DND-41 (cell line): ENCODE measurements at regions not wholly inside any gene's neighbourhood (a gene's known extent, or its start where the extent isn't known, plus 50 kb on each side); places are given as distances from the start of the nearest gene placed in this dataset.
"Not testable (repeated sequence)": the region's sequence is repeated elsewhere in the genome, so short reads cannot be mapped to it uniquely, and the experiment has no call there.

ENCODE experiments used
- ATAC-seq: fragments of 200-7000 bp; cut with Tn5 transposase; 3 replicates; pipeline ENCODE4 v1.9.1; 2021; ENCODE audit warnings: low read depth; ENCODE audit not compliant: insufficient read depth
- DNase-seq: peaks from one replicate; pipeline ENCODE4 v3.0.0-alpha.2; 2020
- H2AFZ ChIP-seq: 2 replicates; pipeline ENCODE4 v1.6.0; 2012; ENCODE audit warnings: low read depth, low read length
- H3K27ac ChIP-seq: 2 replicates; pipeline ENCODE4 v1.5.1; 2012; ENCODE audit warnings: low read length, inconsistent platforms
- H3K27me3 ChIP-seq: fragments of 200-600 bp; sonication (generic); 2 replicates; pipeline ENCODE4 v1.6.0; 2012; ENCODE audit warnings: low read length, mild to moderate bottlenecking, inconsistent platforms; ENCODE audit not compliant: insufficient read depth, poor library complexity
- H3K36me3 ChIP-seq: 2 replicates; pipeline ENCODE4 v1.5.1; 2012; ENCODE audit warnings: low read length, inconsistent platforms; ENCODE audit not compliant: insufficient read depth
- H3K4me1 ChIP-seq: 2 replicates; pipeline ENCODE4 v1.5.1; 2012; ENCODE audit warnings: mild to moderate bottlenecking, low read length; ENCODE audit not compliant: insufficient read depth
- H3K4me2 ChIP-seq: 2 replicates; pipeline ENCODE4 v1.6.0; 2012; ENCODE audit warnings: mild to moderate bottlenecking, moderate library complexity, low read length, inconsistent platforms; ENCODE audit not compliant: insufficient read depth
- H3K4me3 ChIP-seq, 2 experiments: fragments of 200-600 bp in 1 of 2; shearing (Covaris generic) in 1 of 2; 2 replicates each; pipeline ENCODE4 v1.5.1; 2012 to 2016; ENCODE audit warnings: inconsistent platforms in 2 of 2, low read length in 2 of 2, mild to moderate bottlenecking in 2 of 2, low read depth in 1 of 2, moderate library complexity in 1 of 2
- H3K79me2 ChIP-seq: 2 replicates; pipeline ENCODE4 v1.6.0; 2012; ENCODE audit warnings: low read length, inconsistent platforms; ENCODE audit not compliant: insufficient read depth
- H3K9ac ChIP-seq: 2 replicates; pipeline ENCODE4 v1.6.0; 2012; ENCODE audit warnings: low read depth, mild to moderate bottlenecking, inconsistent platforms, low read length, moderate library complexity
- H3K9me3 ChIP-seq: 2 replicates; pipeline ENCODE4 v1.5.1; 2012; ENCODE audit warnings: low read length, moderate library complexity, mild to moderate bottlenecking, inconsistent platforms; ENCODE audit not compliant: insufficient read depth, severe bottlenecking
- H4K20me1 ChIP-seq: 2 replicates; pipeline ENCODE4 v1.6.0; 2012; ENCODE audit warnings: low read length; ENCODE audit not compliant: insufficient read depth
- CTCF ChIP-seq: IDR thresholded peaks from 2 replicates; pipeline ENCODE4 v1.5.1; 2012; ENCODE audit warnings: borderline replicate concordance, low read length, moderate library complexity, mild to moderate bottlenecking; ENCODE audit not compliant: poor library complexity, severe bottlenecking; ENCODE audit errors: extremely low read depth
- EZH2 ChIP-seq: IDR thresholded peaks from 3 replicates; pipeline ENCODE4 v1.6.1; 2012; ENCODE audit warnings: borderline replicate concordance, low read depth, mild to moderate bottlenecking, moderate library complexity, low read length, inconsistent platforms; ENCODE audit not compliant: severe bottlenecking

GRCh38 chr3:25184641-25185250 is 243.3 kb upstream of the RARB start:
- no peak overlapping the region for H3K4me3 ChIP-seq
- H2AFZ ChIP-seq: no peak overlapping the region
- H3K36me3 ChIP-seq: no peaks in the 10 kb centered on the region
- no peaks in the 10 kb centered on the region for H4K20me1 ChIP-seq
- no peaks in the 10 kb centered on the region for H3K9me3 ChIP-seq
- ATAC-seq (no peak), DNase-seq (no peak)
- H3K4me1 ChIP-seq: no peaks in the 10 kb centered on the region
- no peaks in the 10 kb centered on the region for H3K27me3 ChIP-seq
- TF ChIP-seq CTCF: no peak
- TF ChIP-seq EZH2: no peak
- H3K9ac ChIP-seq: no peak overlapping the region
- H3K79me2 ChIP-seq: no peaks in the 10 kb centered on the region
- no peak overlapping the region for H3K4me2 ChIP-seq
- H3K27ac ChIP-seq: no peak overlapping the region

GRCh38 chr3:25191673-25192072 is 236.4 kb upstream of the RARB start:
- TF ChIP-seq CTCF: no peak
- TF ChIP-seq EZH2: no peak
- H3K79me2 ChIP-seq: no peaks in the 10 kb centered on the region
- DNase-seq: no peak
- ATAC-seq: no peak
- H3K9me3 ChIP-seq: no peaks in the 10 kb centered on the region
- H4K20me1 ChIP-seq: no peaks in the 10 kb centered on the region
- no peak overlapping the region for H3K27ac ChIP-seq
- no peaks in the 10 kb centered on the region for H3K4me1 ChIP-seq
- H3K27me3 ChIP-seq: no peaks in the 10 kb centered on the region
- no peak overlapping the region for H3K4me3 ChIP-seq
- H2AFZ ChIP-seq: no peak overlapping the region
- H3K36me3 ChIP-seq: no peaks in the 10 kb centered on the region
- no peak overlapping the region for H3K4me2 ChIP-seq
- no peak overlapping the region for H3K9ac ChIP-seq

GRCh38 chr3:25199567-25199966 is 228.5 kb upstream of the RARB start:
- ATAC-seq, H2AFZ ChIP-seq, H3K36me3 ChIP-seq, H3K9ac ChIP-seq, H3K4me3 ChIP-seq, H3K4me1 ChIP-seq, H3K27ac ChIP-seq, H3K9me3 ChIP-seq, H3K4me2 ChIP-seq, H4K20me1 ChIP-seq, H3K79me2 ChIP-seq, H3K27me3 ChIP-seq, DNase-seq: not testable (repeated sequence)

GRCh38 chr3:25212736-25213135 is 215.3 kb upstream of the RARB start:
- Histone ChIP-seq H3K4me3 (no peak overlapping the region), H3K79me2 (no peaks in the 10 kb centered on the region), H3K9me3 (no peaks in the 10 kb centered on the region), H4K20me1 (no peaks in the 10 kb centered on the region), H3K27ac (no peak overlapping the region), H3K36me3 (no peaks in the 10 kb centered on the region), H2AFZ (no peak overlapping the region), H3K4me2 (no peak overlapping the region), H3K4me1 (no peaks in the 10 kb centered on the region), H3K9ac (no peak overlapping the region), H3K27me3 (no peaks in the 10 kb centered on the region)
- TF ChIP-seq CTCF: no peak
- TF ChIP-seq EZH2: no peak
- DNase-seq: no peak
- no peak for ATAC-seq
